Panc1 (cell line): ENCODE measurements at regions not wholly inside any gene's neighbourhood (a gene's known extent, or its start where the extent isn't known, plus 50 kb on each side); places are given as distances from the start of the nearest gene placed in this dataset.

ENCODE experiments used
- ATAC-seq: fragments of 200-7000 bp; cut with Tn5 transposase; 2 replicates; pipeline ENCODE4 v1.9.1; 2020; ENCODE audit warnings: mild to moderate bottlenecking, moderate library complexity
- BruUV-seq: library from RNA; stranded (reverse); fragments of 400-500 nt; replicated peaks from 2 replicates; lab custom pipeline; 2021; lab: Mats Ljungman, UMichigan
- CTCF ChIA-PET: fragments of 300-600 bp; sonication (Branson Sonifier 250); formaldehyde crosslinking; loops from one replicate; lab custom pipeline; 2022; ENCODE audit warnings: antibody characterized with exemption; lab: Charles Lee
- POLR2A ChIA-PET: fragments of 300-600 bp; sonication (Branson Sonifier 250); formaldehyde crosslinking; loops from one replicate; lab custom pipeline; 2022; ENCODE audit warnings: antibody characterized with exemption; lab: Charles Lee
- DNase-seq: peaks from one replicate; pipeline ENCODE4 v3.0.0-alpha.2; 2010; ENCODE audit warnings: low read depth, low spot score
- H3K27ac ChIP-seq: 2 replicates; pipeline ENCODE4 v1.5.1; 2011; ENCODE audit warnings: mild to moderate bottlenecking, low read length, inconsistent platforms
- H3K27me3 ChIP-seq: fragments of 200-500 bp; sonication (Bioruptor generic); 2 replicates; pipeline ENCODE4 v1.6.0; 2014; ENCODE audit warnings: low read length, inconsistent platforms; ENCODE audit not compliant: control insufficient read depth, insufficient read depth
- H3K36me3 ChIP-seq: fragments of 200-500 bp; sonication (Bioruptor generic); 2 replicates; pipeline ENCODE4 v1.5.1; 2014; ENCODE audit warnings: inconsistent platforms, mild to moderate bottlenecking, low read length, moderate library complexity; ENCODE audit not compliant: control insufficient read depth, insufficient read depth
- H3K4me1 ChIP-seq: 2 replicates; pipeline ENCODE4 v1.5.1; 2011; ENCODE audit warnings: inconsistent platforms, mild to moderate bottlenecking, low read length, moderate library complexity; ENCODE audit not compliant: control insufficient read depth, insufficient read depth
- H3K4me3 ChIP-seq, 2 experiments: 2 replicates each; pipeline ENCODE4 v1.5.1; 2011 to 2012; ENCODE audit warnings: low read depth in 2 of 2, low read length in 2 of 2, mild to moderate bottlenecking in 2 of 2, inconsistent platforms in 1 of 2, moderate library complexity in 1 of 2
- H3K9me3 ChIP-seq: fragments of 200-500 bp; sonication (Bioruptor generic); 2 replicates; pipeline ENCODE4 v1.5.1; 2014; ENCODE audit warnings: low read depth, mild to moderate bottlenecking, inconsistent platforms, low read length, moderate library complexity; ENCODE audit not compliant: control insufficient read depth, insufficient read depth
- POLR2AphosphoS5 ChIP-seq: IDR thresholded peaks from 2 replicates; pipeline ENCODE4 v1.6.1; 2012; ENCODE audit warnings: mild to moderate bottlenecking, low read depth, low read length, moderate library complexity
- SIN3A ChIP-seq: IDR thresholded peaks from 2 replicates; pipeline ENCODE4 v1.6.1; 2012; ENCODE audit warnings: low read depth, mild to moderate bottlenecking, low read length, moderate library complexity, borderline replicate concordance; ENCODE audit not compliant: insufficient read depth
- TCF7L2 ChIP-seq: IDR thresholded peaks from 2 replicates; pipeline ENCODE4 v1.6.1; 2011; ENCODE audit warnings: mild to moderate bottlenecking, low read depth, low read length, inconsistent platforms
- in situ Hi-C: cut with HindIII; loops from 2 replicates; pipeline ENCODE4 v1.10.0; 2016; ENCODE audit warnings: low sequenced_read_pairs, low pct_unique_long_range_greater_than_20kb
- intact Hi-C: fragments of 100-400 bp; cut with micrococcal nuclease; formaldehyde crosslinking; loops from one replicate; pipeline ENCODE4 v1.10.0; 2022; ENCODE audit not compliant: unreplicated experiment
- TF ChIP-seq, protein P1 (sequence below), 2 experiments: IDR thresholded peaks; 2 replicates each; pipeline ENCODE4 v1.6.1; 2011 to 2012; ENCODE audit warnings: low read depth in 2 of 2, control low read depth in 1 of 2, low read length in 1 of 2, mild to moderate bottlenecking in 1 of 2, moderate library complexity in 1 of 2; ENCODE audit not compliant: insufficient read depth in 1 of 2
- TF ChIP-seq, protein P2 (sequence below): fragments of 450-650 bp; IDR thresholded peaks from 2 replicates; pipeline ENCODE4 v1.5.1; 2017; ENCODE audit warnings: mild to moderate bottlenecking

GRCh38 chr7:81534996-81535395, 234.9 kb downstream of the HGF start:
- in situ Hi-C loops: no loop called here

DNA sequence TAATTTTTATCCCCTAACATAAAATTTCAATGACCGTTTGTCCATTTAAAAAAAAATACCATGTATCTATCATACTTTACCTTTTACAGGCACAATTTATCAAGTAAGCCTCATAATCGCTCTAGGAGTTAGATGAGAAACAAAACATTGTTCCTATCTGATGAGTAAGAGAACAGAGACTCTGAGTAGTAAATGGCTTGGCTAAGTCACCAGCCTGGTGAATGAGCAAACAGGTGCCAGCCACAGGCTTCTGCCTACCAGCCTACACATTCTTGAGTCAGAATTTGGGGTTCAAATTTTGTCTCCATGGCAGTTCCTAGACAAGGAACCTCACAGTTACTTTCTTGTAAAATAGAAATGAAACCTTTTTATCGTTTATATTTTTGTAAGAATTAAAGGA, 235.4 kb downstream of the HGF start:
- H3K27ac ChIP-seq: no peak overlapping the region
- POLR2A ChIA-PET: no interaction called here

More at GRCh38 chr7:81534996-81535395, 234.9 kb downstream of the HGF start:
- DNase-seq (no peak), ATAC-seq (no peak)
- Histone ChIP-seq H3K4me1 (no peaks in the 10 kb centered on the region), H3K27ac (no peak overlapping the region), H3K27me3 (no peaks in the 10 kb centered on the region), H3K4me3 (no peak overlapping the region), H3K36me3 (no peaks in the 10 kb centered on the region), H3K9me3 (no peaks in the 10 kb centered on the region)
- TF ChIP-seq POLR2AphosphoS5 (no peak), SIN3A (no peak), TCF7L2 (no peak)
- TF ChIP-seq, protein P1, sequence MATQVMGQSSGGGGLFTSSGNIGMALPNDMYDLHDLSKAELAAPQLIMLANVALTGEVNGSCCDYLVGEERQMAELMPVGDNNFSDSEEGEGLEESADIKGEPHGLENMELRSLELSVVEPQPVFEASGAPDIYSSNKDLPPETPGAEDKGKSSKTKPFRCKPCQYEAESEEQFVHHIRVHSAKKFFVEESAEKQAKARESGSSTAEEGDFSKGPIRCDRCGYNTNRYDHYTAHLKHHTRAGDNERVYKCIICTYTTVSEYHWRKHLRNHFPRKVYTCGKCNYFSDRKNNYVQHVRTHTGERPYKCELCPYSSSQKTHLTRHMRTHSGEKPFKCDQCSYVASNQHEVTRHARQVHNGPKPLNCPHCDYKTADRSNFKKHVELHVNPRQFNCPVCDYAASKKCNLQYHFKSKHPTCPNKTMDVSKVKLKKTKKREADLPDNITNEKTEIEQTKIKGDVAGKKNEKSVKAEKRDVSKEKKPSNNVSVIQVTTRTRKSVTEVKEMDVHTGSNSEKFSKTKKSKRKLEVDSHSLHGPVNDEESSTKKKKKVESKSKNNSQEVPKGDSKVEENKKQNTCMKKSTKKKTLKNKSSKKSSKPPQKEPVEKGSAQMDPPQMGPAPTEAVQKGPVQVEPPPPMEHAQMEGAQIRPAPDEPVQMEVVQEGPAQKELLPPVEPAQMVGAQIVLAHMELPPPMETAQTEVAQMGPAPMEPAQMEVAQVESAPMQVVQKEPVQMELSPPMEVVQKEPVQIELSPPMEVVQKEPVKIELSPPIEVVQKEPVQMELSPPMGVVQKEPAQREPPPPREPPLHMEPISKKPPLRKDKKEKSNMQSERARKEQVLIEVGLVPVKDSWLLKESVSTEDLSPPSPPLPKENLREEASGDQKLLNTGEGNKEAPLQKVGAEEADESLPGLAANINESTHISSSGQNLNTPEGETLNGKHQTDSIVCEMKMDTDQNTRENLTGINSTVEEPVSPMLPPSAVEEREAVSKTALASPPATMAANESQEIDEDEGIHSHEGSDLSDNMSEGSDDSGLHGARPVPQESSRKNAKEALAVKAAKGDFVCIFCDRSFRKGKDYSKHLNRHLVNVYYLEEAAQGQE (IDR thresholded peaks at IDR 0.05; ENCODE audit: insufficient read depth in 1 of 2, low read depth in 2 of 2, low read length in 1 of 2): no peak
- TF ChIP-seq, protein P2, sequence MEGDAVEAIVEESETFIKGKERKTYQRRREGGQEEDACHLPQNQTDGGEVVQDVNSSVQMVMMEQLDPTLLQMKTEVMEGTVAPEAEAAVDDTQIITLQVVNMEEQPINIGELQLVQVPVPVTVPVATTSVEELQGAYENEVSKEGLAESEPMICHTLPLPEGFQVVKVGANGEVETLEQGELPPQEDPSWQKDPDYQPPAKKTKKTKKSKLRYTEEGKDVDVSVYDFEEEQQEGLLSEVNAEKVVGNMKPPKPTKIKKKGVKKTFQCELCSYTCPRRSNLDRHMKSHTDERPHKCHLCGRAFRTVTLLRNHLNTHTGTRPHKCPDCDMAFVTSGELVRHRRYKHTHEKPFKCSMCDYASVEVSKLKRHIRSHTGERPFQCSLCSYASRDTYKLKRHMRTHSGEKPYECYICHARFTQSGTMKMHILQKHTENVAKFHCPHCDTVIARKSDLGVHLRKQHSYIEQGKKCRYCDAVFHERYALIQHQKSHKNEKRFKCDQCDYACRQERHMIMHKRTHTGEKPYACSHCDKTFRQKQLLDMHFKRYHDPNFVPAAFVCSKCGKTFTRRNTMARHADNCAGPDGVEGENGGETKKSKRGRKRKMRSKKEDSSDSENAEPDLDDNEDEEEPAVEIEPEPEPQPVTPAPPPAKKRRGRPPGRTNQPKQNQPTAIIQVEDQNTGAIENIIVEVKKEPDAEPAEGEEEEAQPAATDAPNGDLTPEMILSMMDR: no peak
- ChIA-PET POLR2A (no interaction called here), CTCF (no interaction called here)
- intact Hi-C loops: no loop called here
- BruUV-seq: no TSS peak

More for the DNA sequence above, 235.4 kb downstream of the HGF start:
- CTCF ChIA-PET: no interaction called here
- intact Hi-C loops: no loop called here
- H3K4me1 ChIP-seq: no peaks in the 10 kb centered on the region
- H3K4me3 ChIP-seq: no peak overlapping the region
- DNase-seq: no peak
- BruUV-seq: no TSS peak
- in situ Hi-C loops: no loop called here
- H3K27me3 ChIP-seq: no peaks in the 10 kb centered on the region
- ATAC-seq: no peak
- H3K9me3 ChIP-seq: no peaks in the 10 kb centered on the region
- TF ChIP-seq SIN3A (no peak), POLR2AphosphoS5 (no peak), TCF7L2 (no peak)
- TF ChIP-seq, protein P1 (IDR thresholded peaks at IDR 0.05; ENCODE audit: insufficient read depth in 1 of 2, low read depth in 2 of 2, low read length in 1 of 2): no peak
- TF ChIP-seq, protein P2: no peak
- no peaks in the 10 kb centered on the region for H3K36me3 ChIP-seq
